CD14-positive monocyte (primary cell): ENCODE measurements at regions not wholly inside any gene's neighbourhood (a gene's known extent, or its start where the extent isn't known, plus 50 kb on each side); places are given as distances from the start of the nearest gene placed in this dataset.

Experiments
- DNase-seq, 3 donors: peaks; one replicate each; pipeline ENCODE4 v3.0.0-alpha.2; 2011 to 2022
- H2AFZ ChIP-seq: 2 replicates; pipeline ENCODE4 v1.6.0; 2012; ENCODE audit warnings: mild to moderate bottlenecking, low read depth, low read length, inconsistent platforms; ENCODE audit not compliant: insufficient read depth, poor library complexity, severe bottlenecking
- H3K27ac ChIP-seq, 2 donors: 1 replicate in 1 of 2; 2 replicates in 1 of 2; pipeline ENCODE4 v1.5.1; 2012 to 2013; ENCODE audit warnings: low read length in 2 of 2, control low read depth in 1 of 2, inconsistent platforms in 1 of 2, low read depth in 1 of 2, mild to moderate bottlenecking in 1 of 2
- H3K27me3 ChIP-seq, 2 donors: one replicate each; pipeline versions ENCODE4 v1.6.0 to v1.6.1; 2011 to 2013; ENCODE audit warnings: low read length in 2 of 2; ENCODE audit not compliant: control insufficient read depth in 2 of 2, insufficient read depth in 2 of 2
- H3K36me3 ChIP-seq, 2 donors: replicated peaks in 1 of 2; 1 replicate in 1 of 2; 2 replicates in 1 of 2; pipeline versions ENCODE4 v1.5.1 to v1.6.1; 2012 to 2013; ENCODE audit warnings: low read length in 2 of 2, control low read depth in 1 of 2, inconsistent platforms in 1 of 2, mild to moderate bottlenecking in 1 of 2; ENCODE audit not compliant: insufficient read depth in 2 of 2, control insufficient read depth in 1 of 2
- H3K4me1 ChIP-seq, 2 donors: 1 replicate in 1 of 2; 2 replicates in 1 of 2; pipeline versions ENCODE4 v1.5.1 to v1.6.1; 2012 to 2013; ENCODE audit warnings: low read length in 2 of 2, control low read depth in 1 of 2, inconsistent platforms in 1 of 2, mild to moderate bottlenecking in 1 of 2, moderate library complexity in 1 of 2; ENCODE audit not compliant: insufficient read depth in 2 of 2, control insufficient read depth in 1 of 2
- H3K4me2 ChIP-seq: replicated peaks from 2 replicates; pipeline ENCODE3; 2012; ENCODE audit warnings: low read length, moderate library complexity, mild to moderate bottlenecking; ENCODE audit not compliant: poor library complexity, severe bottlenecking; ENCODE audit errors: extremely low read depth
- H3K4me3 ChIP-seq, 3 experiments: fragments of 200-600 bp in 1 of 3; sonication (generic) in 1 of 3; replicated peaks in 1 of 3; 1 replicate in 2 of 3; 2 replicates in 1 of 3; pipeline ENCODE4 v1.5.1; 2011 to 2013; ENCODE audit warnings: low read length in 3 of 3, mild to moderate bottlenecking in 3 of 3, control low read depth in 2 of 3, low read depth in 2 of 3, inconsistent platforms in 1 of 3, moderate library complexity in 1 of 3
- H3K79me2 ChIP-seq: 2 replicates; pipeline ENCODE4 v1.6.0; 2012; ENCODE audit warnings: mild to moderate bottlenecking, control low read depth, inconsistent platforms, low read length, moderate library complexity; ENCODE audit not compliant: insufficient read depth
- H3K9ac ChIP-seq: 2 replicates; pipeline ENCODE4 v1.6.0; 2017; ENCODE audit warnings: low read length, mild to moderate bottlenecking; ENCODE audit not compliant: insufficient read depth, poor library complexity, severe bottlenecking
- H3K9me3 ChIP-seq, 2 donors: replicated peaks in 1 of 2; 1 replicate in 1 of 2; 2 replicates in 1 of 2; pipeline versions ENCODE4 v1.5.1 to v1.6.1; 2012 to 2013; ENCODE audit warnings: low read length in 2 of 2, control low read depth in 1 of 2; ENCODE audit not compliant: control insufficient read depth in 1 of 2, insufficient read depth in 1 of 2
- H4K20me1 ChIP-seq: 2 replicates; pipeline ENCODE4 v1.6.0; 2012; ENCODE audit warnings: mild to moderate bottlenecking, low read length, control low read depth, moderate library complexity; ENCODE audit not compliant: insufficient read depth
- H3K27ac Mint-ChIP-seq, 7 donors: one replicate each; pipeline ENCODE4 v1.8.0; 2020; ENCODE audit warnings: mild to moderate bottlenecking in 7 of 7, mixed read lengths in 7 of 7, moderate library complexity in 6 of 7, inconsistent platforms in 2 of 7
- H3K27me3 Mint-ChIP-seq, 3 donors: one replicate each; pipeline ENCODE4 v1.8.0; 2021 to 2022; ENCODE audit warnings: low read depth in 3 of 3, mild to moderate bottlenecking in 3 of 3, mixed read lengths in 3 of 3, moderate library complexity in 3 of 3, inconsistent platforms in 1 of 3
- H3K36me3 Mint-ChIP-seq, 2 donors: one replicate each; pipeline ENCODE4 v1.8.0; 2020; ENCODE audit warnings: mixed read lengths in 2 of 2, inconsistent platforms in 1 of 2, mild to moderate bottlenecking in 1 of 2
- H3K4me1 Mint-ChIP-seq: one replicate; pipeline ENCODE4 v1.8.0; 2020; ENCODE audit warnings: mild to moderate bottlenecking, mixed read lengths
- H3K4me3 Mint-ChIP-seq, 2 donors: one replicate each; pipeline ENCODE4 v1.8.0; 2020; ENCODE audit warnings: mild to moderate bottlenecking in 2 of 2, mixed read lengths in 2 of 2, moderate library complexity in 1 of 2
- H3K9me3 Mint-ChIP-seq, 7 donors: one replicate each; pipeline ENCODE4 v1.8.0; 2020 to 2022; ENCODE audit warnings: mixed read lengths in 7 of 7, mild to moderate bottlenecking in 6 of 7, moderate library complexity in 6 of 7, inconsistent platforms in 2 of 7
- CTCF ChIP-seq: fragments of 200-600 bp; IDR thresholded peaks from one replicate; pipeline ENCODE4 v1.8.0; 2022; ENCODE audit warnings: antibody characterized with exemption, mild to moderate bottlenecking
- WGBS: methylation state at CpG from one replicate; pipeline ENCODE4 v1.1.5; 2013; ENCODE audit warnings: missing lambda C conversion rate; ENCODE audit not compliant: insufficient coverage; 5-methylcytosine and 5-hydroxymethylcytosine counted together
- intact Hi-C, 2 donors: fragments of 100-400 bp; cut with micrococcal nuclease; formaldehyde crosslinking; loops; one replicate each; pipeline versions ENCODE4 v1.15.0 to v1.15.1; 2023

GRCh38 chr5:60507687-60508086 lies 192.3 kb downstream of the DEPDC1B start:
- Histone ChIP-seq H4K20me1 (no peaks in the 10 kb centered on the region), H3K4me3 (no peak overlapping the region), H3K9me3 (no peaks in the 10 kb centered on the region), H3K4me2 (no peak overlapping the region), H3K27me3 (no peaks in the 10 kb centered on the region), H3K9ac (no peak overlapping the region), H2AFZ (no peak overlapping the region), H3K36me3 (no peaks in the 10 kb centered on the region), H3K27ac (no peak overlapping the region), H3K79me2 (no peaks in the 10 kb centered on the region), H3K4me1 (no peaks in the 10 kb centered on the region)
- no peak for DNase-seq
- WGBS: 100% methylated on average over 2 of the region's 3 CpGs
- intact Hi-C loops: no loop called here
- H3K27ac Mint-ChIP-seq: no peak overlapping the region
- no peaks in the 10 kb centered on the region for H3K4me1 Mint-ChIP-seq
- no peaks in the 10 kb centered on the region for H3K27me3 Mint-ChIP-seq
- TF ChIP-seq CTCF: no peak
- H3K4me3 Mint-ChIP-seq: no peak overlapping the region
- H3K9me3 Mint-ChIP-seq: peaks cover 0 to 1% (median 0%) of the 10 kb centered on the region in 7 donors
- H3K36me3 Mint-ChIP-seq: no peaks in the 10 kb centered on the region

- Mint-ChIP-seq H3K27me3 (no peaks in the 10 kb centered on the region), H3K36me3 (no peaks in the 10 kb centered on the region), H3K4me3 (no peak overlapping the region), H3K27ac (no peak overlapping the region), H3K9me3 (peaks cover 0 to 4% (median 0%) of the 10 kb centered on the region in 7 donors), H3K4me1 (no peaks in the 10 kb centered on the region)
- Histone ChIP-seq H3K9ac (no peak overlapping the region), H3K4me2 (no peak overlapping the region), H3K4me1 (no peaks in the 10 kb centered on the region), H3K36me3 (no peaks in the 10 kb centered on the region), H3K4me3 (no peak overlapping the region), H3K9me3 (no peaks in the 10 kb centered on the region), H3K79me2 (no peaks in the 10 kb centered on the region), H2AFZ (no peak overlapping the region), H3K27me3 (no peaks in the 10 kb centered on the region), H4K20me1 (no peaks in the 10 kb centered on the region), H3K27ac (no peak overlapping the region)
- 100% methylated on average over 4 of the region's 7 CpGs for WGBS
- no peak for DNase-seq
- intact Hi-C loops: no loop called here
- no peak for TF ChIP-seq CTCF
Observed at GRCh38 chr5:60505373-60506171, 194.4 kb downstream of the DEPDC1B start.
